ENCODE measurements at regions not wholly inside any gene's neighbourhood (a gene's known extent, or its start where the extent isn't known, plus 50 kb on each side); places are given as distances from the start of the nearest gene placed in this dataset.

DNA sequence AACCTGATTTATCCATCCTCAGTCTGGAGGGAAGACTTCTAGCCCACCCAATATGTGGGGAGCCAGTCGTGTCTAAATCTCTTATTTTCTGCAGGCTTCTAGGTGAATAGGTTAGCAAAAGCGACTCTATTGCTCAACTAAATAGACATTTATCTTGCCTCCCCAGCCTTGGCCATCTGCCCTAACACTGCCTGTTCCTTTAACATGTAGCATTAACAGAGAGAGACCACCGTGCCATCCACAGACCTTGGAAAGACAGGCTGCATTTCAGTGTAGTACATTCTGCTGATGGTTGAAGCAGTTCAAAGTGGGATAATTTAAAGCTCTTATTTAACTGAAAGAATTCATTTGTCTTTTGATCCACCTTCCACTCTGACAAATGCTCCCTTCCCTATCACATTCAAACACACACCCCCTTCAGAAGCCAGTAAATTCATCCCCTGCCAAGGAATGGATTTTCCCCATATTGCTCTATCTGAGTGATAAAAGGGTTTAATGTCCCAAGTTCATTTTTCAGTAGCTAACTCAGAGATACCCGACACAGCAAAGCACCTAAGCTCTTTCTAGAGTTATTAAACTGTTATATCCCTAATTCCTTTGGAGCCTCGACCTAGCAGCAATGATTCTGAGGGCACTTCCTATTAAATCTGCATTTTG, 58.1 kb upstream of the COX10 start:
- no peaks in the 10 kb centered on the region for H3K9me3 Mint-ChIP-seq (ENCODE audit: unreplicated experiment)
- no peak overlapping the region for H3K27ac ChIP-seq (ENCODE audit: low read depth, low read length)
- peaks cover 5% of the 10 kb centered on the region for H3K4me1 ChIP-seq (ENCODE audit: insufficient read depth, low read length)
- H3K9ac ChIP-seq (ENCODE audit: low read length): no peak overlapping the region
- FAIRE-seq (no peak), DNase-seq (ENCODE audit: low read depth) (no peak)
- H3K36me3 Mint-ChIP-seq (ENCODE audit: low read depth, unreplicated experiment): no peaks in the 10 kb centered on the region
- H3K4me1 Mint-ChIP-seq (ENCODE audit: low read depth, unreplicated experiment): no peaks in the 10 kb centered on the region
- H3K27me3 ChIP-seq (ENCODE audit: insufficient read depth, low read length): no peaks in the 10 kb centered on the region
- H3K36me3 ChIP-seq (ENCODE audit: insufficient read depth, low read length): no peaks in the 10 kb centered on the region
- H3K9me3 ChIP-seq (ENCODE audit: insufficient read depth, low read depth, low read length): no peaks in the 10 kb centered on the region
- H3K79me2 ChIP-seq (ENCODE audit: insufficient read depth, low read length): no peaks in the 10 kb centered on the region
- no peak overlapping the region for H3K27ac Mint-ChIP-seq (ENCODE audit: unreplicated experiment)
- H4K20me1 ChIP-seq (ENCODE audit: insufficient read depth, low read length): no peaks in the 10 kb centered on the region
- no peak overlapping the region for H3K4me2 ChIP-seq (ENCODE audit: low read length)
- no peak for TF ChIP-seq EZH2 (IDR thresholded peaks at IDR 0.05; ENCODE audit: insufficient read depth, low read length)
- TF ChIP-seq, protein P1, sequence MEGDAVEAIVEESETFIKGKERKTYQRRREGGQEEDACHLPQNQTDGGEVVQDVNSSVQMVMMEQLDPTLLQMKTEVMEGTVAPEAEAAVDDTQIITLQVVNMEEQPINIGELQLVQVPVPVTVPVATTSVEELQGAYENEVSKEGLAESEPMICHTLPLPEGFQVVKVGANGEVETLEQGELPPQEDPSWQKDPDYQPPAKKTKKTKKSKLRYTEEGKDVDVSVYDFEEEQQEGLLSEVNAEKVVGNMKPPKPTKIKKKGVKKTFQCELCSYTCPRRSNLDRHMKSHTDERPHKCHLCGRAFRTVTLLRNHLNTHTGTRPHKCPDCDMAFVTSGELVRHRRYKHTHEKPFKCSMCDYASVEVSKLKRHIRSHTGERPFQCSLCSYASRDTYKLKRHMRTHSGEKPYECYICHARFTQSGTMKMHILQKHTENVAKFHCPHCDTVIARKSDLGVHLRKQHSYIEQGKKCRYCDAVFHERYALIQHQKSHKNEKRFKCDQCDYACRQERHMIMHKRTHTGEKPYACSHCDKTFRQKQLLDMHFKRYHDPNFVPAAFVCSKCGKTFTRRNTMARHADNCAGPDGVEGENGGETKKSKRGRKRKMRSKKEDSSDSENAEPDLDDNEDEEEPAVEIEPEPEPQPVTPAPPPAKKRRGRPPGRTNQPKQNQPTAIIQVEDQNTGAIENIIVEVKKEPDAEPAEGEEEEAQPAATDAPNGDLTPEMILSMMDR (IDR thresholded peaks at IDR 0.05; ENCODE audit: insufficient read depth, low read depth, low read length): no peak
- H3K27me3 Mint-ChIP-seq (ENCODE audit: low read depth, unreplicated experiment): peaks cover 8% of the 10 kb centered on the region
- H3K4me3 Mint-ChIP-seq (ENCODE audit: unreplicated experiment): no peak overlapping the region
- H2AFZ ChIP-seq (ENCODE audit: low read depth, low read length): no peak overlapping the region
- no peak overlapping the region for H3K4me3 ChIP-seq (ENCODE audit: insufficient read depth, low read depth, low read length)

DNA sequence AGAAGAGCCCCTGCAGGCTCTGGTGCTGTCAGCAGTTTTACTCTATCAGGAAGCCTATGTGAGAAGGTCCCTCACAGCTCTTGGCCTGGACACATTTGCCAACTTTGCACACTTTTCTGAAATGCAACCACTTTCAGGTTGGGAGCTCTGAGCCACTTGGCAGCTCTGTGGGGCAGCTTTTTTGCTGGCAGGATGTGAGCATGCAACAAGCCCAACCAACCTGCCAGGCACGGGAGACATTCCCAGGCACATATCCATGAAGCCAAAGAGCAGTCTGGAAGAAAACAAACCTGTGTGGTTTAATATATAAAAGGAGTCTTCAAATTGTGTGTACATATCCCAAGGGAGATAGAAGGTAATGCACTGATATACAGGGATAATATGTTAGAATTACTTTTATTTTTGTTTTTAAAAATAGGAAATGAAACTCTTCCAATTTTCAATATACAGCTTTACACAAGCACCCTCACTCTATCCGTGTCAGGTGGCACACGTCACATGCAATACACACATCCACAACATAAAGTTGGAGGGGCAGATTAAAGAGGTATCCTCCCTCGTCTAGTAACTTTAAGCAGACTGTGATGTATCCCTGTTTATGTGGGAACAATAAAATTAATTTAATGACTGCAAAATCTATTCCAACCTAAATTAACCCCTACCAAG, 57.4 kb upstream of the COX10 start:
- no peaks in the 10 kb centered on the region for H3K9me3 Mint-ChIP-seq (ENCODE audit: unreplicated experiment)
- H3K36me3 Mint-ChIP-seq (ENCODE audit: low read depth, unreplicated experiment): no peaks in the 10 kb centered on the region
- no peak overlapping the region for H3K27ac ChIP-seq (ENCODE audit: low read depth, low read length)
- FAIRE-seq: no peak
- H3K27ac Mint-ChIP-seq (ENCODE audit: unreplicated experiment): no peak overlapping the region
- H3K27me3 Mint-ChIP-seq (ENCODE audit: low read depth, unreplicated experiment): peaks cover 11% of the 10 kb centered on the region
- no peak overlapping the region for H3K9ac ChIP-seq (ENCODE audit: low read length)
- no peaks in the 10 kb centered on the region for H3K4me1 Mint-ChIP-seq (ENCODE audit: low read depth, unreplicated experiment)
- no peaks in the 10 kb centered on the region for H3K36me3 ChIP-seq (ENCODE audit: insufficient read depth, low read length)
- TF ChIP-seq EZH2 (IDR thresholded peaks at IDR 0.05; ENCODE audit: insufficient read depth, low read length): no peak
- TF ChIP-seq, protein P1 (IDR thresholded peaks at IDR 0.05; ENCODE audit: insufficient read depth, low read depth, low read length): no peak
- H3K27me3 ChIP-seq (ENCODE audit: insufficient read depth, low read length): no peaks in the 10 kb centered on the region
- no peak overlapping the region for H3K4me2 ChIP-seq (ENCODE audit: low read length)
- no peaks in the 10 kb centered on the region for H3K9me3 ChIP-seq (ENCODE audit: insufficient read depth, low read depth, low read length)
- H3K4me1 ChIP-seq (ENCODE audit: insufficient read depth, low read length): peaks cover 5% of the 10 kb centered on the region
- DNase-seq (ENCODE audit: low read depth): no peak
- H3K79me2 ChIP-seq (ENCODE audit: insufficient read depth, low read length): no peaks in the 10 kb centered on the region
- H3K4me3 Mint-ChIP-seq (ENCODE audit: unreplicated experiment): no peak overlapping the region
- H2AFZ ChIP-seq (ENCODE audit: low read depth, low read length): no peak overlapping the region
- H4K20me1 ChIP-seq (ENCODE audit: insufficient read depth, low read length): no peaks in the 10 kb centered on the region
- H3K4me3 ChIP-seq (ENCODE audit: insufficient read depth, low read depth, low read length): no peak overlapping the region

DNA sequence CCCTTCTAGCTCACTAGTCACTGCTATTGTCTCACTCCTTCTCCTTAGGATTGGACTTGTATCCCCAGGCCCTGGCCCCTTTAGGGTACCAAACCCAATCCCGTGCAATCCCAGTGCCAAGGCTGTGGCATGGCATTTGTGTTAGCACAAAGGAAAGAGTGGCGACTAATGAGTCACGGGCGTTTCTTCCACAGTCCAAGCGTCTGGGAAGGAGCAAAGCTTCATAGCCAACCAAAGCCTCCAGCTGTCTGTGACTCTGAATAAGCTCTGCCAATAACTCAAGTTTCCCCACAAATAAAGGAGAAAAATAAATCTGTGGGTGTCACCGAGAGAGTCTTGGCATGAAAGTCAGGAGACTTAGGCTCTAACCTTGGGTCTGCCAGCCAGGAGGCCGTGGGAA, 54.6 kb upstream of the COX10 start:
- no peaks in the 10 kb centered on the region for H3K36me3 ChIP-seq (ENCODE audit: insufficient read depth, low read length)
- peak overlapping the region; percentile 75 for H3K4me2 ChIP-seq (ENCODE audit: low read length)
- no peak overlapping the region for H3K27ac ChIP-seq (ENCODE audit: low read depth, low read length)
- Mint-ChIP-seq H3K27ac (ENCODE audit: unreplicated experiment) (no peak overlapping the region), H3K4me1 (ENCODE audit: low read depth, unreplicated experiment) (peaks cover 3% of the 10 kb centered on the region), H3K9me3 (ENCODE audit: unreplicated experiment) (no peaks in the 10 kb centered on the region), H3K36me3 (ENCODE audit: low read depth, unreplicated experiment) (no peaks in the 10 kb centered on the region), H3K4me3 (ENCODE audit: unreplicated experiment) (no peak overlapping the region), H3K27me3 (ENCODE audit: low read depth, unreplicated experiment) (peaks cover 11% of the 10 kb centered on the region)
- H2AFZ ChIP-seq (ENCODE audit: low read depth, low read length): no peak overlapping the region
- TF ChIP-seq, protein P1 (IDR thresholded peaks at IDR 0.05; ENCODE audit: insufficient read depth, low read depth, low read length): no peak
- no peak for TF ChIP-seq EZH2 (IDR thresholded peaks at IDR 0.05; ENCODE audit: insufficient read depth, low read length)
- H3K79me2 ChIP-seq (ENCODE audit: insufficient read depth, low read length): no peaks in the 10 kb centered on the region
- peaks cover 8% of the 10 kb centered on the region for H3K4me1 ChIP-seq (ENCODE audit: insufficient read depth, low read length)
- no peaks in the 10 kb centered on the region for H3K27me3 ChIP-seq (ENCODE audit: insufficient read depth, low read length)
- no peaks in the 10 kb centered on the region for H3K9me3 ChIP-seq (ENCODE audit: insufficient read depth, low read depth, low read length)
- peak overlapping the region; percentile 38 for H3K4me3 ChIP-seq (ENCODE audit: insufficient read depth, low read depth, low read length)
- DNase-seq (ENCODE audit: low read depth): peak; percentile 54
- H3K9ac ChIP-seq (ENCODE audit: low read length): peak overlapping the region; percentile 34
- H4K20me1 ChIP-seq (ENCODE audit: insufficient read depth, low read length): no peaks in the 10 kb centered on the region
- no peak for FAIRE-seq
